ENCODE measurements at regions not wholly inside any gene's neighbourhood (a gene's known extent, or its start where the extent isn't known, plus 50 kb on each side); places are given as distances from the start of the nearest gene placed in this dataset.

DNA sequence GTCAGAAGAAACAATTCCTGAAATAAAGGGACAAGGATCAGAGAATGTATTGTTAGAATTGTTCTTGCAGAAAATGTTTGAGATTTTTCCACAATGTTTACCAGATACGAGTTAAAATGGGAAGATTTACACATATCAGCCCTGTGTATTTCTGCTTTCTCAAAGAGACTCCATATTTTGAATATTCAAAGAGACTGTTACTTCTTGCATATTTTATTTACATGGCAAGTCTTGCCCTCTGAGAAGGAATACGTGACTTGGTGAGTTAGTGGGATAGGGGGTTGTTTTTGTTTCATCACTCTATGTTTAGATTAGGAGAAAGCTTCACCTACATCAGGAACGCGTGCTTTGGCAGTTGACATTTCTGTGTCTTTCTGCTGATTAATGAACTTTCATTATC lies 56.1 kb upstream of the ZDHHC17 start:
- DNase-seq, result no peak

DNA sequence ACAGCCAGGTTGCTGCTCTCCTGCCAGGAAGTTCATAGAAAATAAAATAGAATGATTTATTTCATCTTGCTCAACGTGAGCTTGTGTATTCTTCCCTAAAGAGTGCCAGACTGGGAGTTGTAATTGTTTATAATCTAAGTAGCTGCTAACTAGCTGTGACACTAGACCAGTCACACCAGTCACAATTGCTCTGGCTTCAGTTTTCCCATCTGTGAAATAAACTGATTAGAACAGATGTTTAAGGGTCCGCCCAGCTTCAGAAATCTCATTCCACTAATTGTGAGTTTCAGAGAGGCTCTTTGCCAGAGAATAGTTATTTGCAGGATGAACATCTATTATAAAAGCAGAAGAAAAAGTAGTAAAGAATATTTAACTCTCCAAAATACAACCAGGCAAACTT lies 55.6 kb upstream of the ZDHHC17 start:
- no peak for DNase-seq

DNA sequence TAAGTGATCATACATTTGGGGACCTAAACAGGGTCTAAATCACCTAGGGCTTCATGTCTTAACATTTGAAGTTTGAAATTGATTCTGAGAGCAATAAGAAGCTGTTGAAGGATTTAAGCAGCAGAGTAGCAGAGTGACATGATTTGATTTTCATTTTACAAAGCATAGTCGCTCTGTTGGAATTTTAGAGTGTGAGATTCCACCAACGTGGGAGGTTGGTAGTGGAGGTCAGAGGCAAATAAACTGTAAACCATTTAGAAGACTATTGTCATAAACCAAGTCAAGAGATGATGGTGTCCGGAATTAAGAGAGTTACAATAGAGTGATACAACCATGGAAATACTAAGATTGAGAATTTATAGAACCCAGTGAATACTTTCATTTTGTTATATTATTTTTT lies 52.7 kb upstream of the ZDHHC17 start:
- DNase-seq, result no peak

DNA sequence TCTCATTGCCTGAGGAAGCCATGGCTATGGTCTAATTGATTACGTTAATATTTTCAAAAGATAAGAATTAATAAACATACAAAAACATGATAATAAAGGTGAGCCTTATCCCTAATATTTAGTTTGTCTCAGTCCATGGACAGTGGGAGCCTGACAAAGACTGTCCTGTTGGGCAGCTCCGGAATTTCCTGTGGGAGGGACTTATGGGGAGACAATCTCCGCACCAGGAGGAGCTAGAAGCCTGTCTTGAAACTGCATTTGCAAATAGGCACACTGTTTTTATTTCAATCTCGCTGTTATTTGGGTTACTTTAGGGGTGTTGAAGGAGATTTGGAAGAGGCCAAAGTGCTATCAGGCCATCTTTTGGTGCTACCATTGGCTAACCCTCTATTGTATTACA lies 50.8 kb upstream of the ZDHHC17 start:
- no peak for DNase-seq

DNA sequence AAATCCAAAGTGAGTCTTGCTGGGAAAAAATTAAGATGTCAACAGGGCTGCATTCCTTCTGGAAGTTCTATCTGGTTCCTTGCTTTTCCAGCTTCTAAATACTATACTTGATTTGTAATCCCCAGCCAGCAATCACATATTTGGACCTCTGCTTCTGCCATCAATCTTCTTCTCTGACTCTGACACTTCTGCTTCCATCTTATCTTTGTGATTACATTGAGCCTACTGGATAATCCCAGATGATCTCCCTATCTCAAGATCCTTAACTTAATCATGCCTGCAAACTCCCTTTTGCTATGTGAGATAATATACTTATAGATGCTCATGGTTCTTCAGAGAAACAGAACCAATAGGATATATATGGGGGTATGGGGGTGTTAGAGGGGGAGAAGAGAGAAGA lies 49.9 kb upstream of the ZDHHC17 start:
- DNase-seq, result no peak

All from renal pelvis (tissue), 1 donor.